ENCODE measurements at regions not wholly inside any gene's neighbourhood (a gene's known extent, or its start where the extent isn't known, plus 50 kb on each side); places are given as distances from the start of the nearest gene placed in this dataset.

DNA sequence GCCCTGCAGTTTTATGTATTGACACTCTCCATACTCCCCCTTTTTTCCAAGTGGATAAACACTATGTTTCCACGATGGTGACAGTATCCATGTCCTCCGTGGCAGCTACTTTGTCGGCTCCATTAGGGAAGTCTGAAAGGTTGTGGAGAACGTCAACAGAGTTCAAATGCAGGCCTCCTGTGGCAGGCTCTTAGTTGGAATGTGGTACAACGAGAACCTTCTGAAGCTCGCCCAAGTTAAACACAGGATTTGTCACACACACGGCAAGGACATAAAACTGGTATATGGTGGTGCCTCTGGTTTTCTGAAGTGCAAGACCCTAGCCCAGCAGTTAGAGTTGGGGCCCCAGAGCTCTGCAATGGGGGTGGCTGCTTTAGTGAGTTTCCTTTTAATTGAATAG is 187.0 kb upstream of the TAB2 start:
- TF ChIP-seq POLR2A (IDR thresholded peaks at IDR 0.05), result no peak
- TF ChIP-seq, protein P1, sequence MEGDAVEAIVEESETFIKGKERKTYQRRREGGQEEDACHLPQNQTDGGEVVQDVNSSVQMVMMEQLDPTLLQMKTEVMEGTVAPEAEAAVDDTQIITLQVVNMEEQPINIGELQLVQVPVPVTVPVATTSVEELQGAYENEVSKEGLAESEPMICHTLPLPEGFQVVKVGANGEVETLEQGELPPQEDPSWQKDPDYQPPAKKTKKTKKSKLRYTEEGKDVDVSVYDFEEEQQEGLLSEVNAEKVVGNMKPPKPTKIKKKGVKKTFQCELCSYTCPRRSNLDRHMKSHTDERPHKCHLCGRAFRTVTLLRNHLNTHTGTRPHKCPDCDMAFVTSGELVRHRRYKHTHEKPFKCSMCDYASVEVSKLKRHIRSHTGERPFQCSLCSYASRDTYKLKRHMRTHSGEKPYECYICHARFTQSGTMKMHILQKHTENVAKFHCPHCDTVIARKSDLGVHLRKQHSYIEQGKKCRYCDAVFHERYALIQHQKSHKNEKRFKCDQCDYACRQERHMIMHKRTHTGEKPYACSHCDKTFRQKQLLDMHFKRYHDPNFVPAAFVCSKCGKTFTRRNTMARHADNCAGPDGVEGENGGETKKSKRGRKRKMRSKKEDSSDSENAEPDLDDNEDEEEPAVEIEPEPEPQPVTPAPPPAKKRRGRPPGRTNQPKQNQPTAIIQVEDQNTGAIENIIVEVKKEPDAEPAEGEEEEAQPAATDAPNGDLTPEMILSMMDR (IDR thresholded peaks at IDR 0.05), result no peak
